ENCODE measurements at regions not wholly inside any gene's neighbourhood (a gene's known extent, or its start where the extent isn't known, plus 50 kb on each side); places are given as distances from the start of the nearest gene placed in this dataset.

GRCh38 chr20:40806929-40807820 is 118.1 kb upstream of the MAFB start:
- TF ChIP-seq CTCF (IDR thresholded peaks at IDR 0.05) (no peak), POLR2A (IDR thresholded peaks at IDR 0.05) (no peak)
